ENCODE measurements at regions not wholly inside any gene's neighbourhood (a gene's known extent, or its start where the extent isn't known, plus 50 kb on each side); places are given as distances from the start of the nearest gene placed in this dataset.

- WGBS (ENCODE audit: low lambda C conversion rate): 52% methylated on average over 3 of the region's 3 CpGs
- no peaks in the 10 kb centered on the region for H4K20me1 ChIP-seq (ENCODE audit: insufficient read depth)
- no peaks in the 10 kb centered on the region for H3K9me3 ChIP-seq
- H3K79me2 ChIP-seq (ENCODE audit: insufficient read depth): no peaks in the 10 kb centered on the region
- no peaks in the 10 kb centered on the region for H3K27me3 ChIP-seq (ENCODE audit: insufficient read depth)
- TF ChIP-seq ELF1 (IDR thresholded peaks at IDR 0.05) (no peak), RAD21 (IDR thresholded peaks at IDR 0.05; ENCODE audit: low read length) (no peak), MAX (IDR thresholded peaks at IDR 0.05; ENCODE audit: low read depth) (no peak)
- CTCF ChIA-PET: no interaction called here
- no peaks in the 10 kb centered on the region for H3F3A ChIP-seq (replicated peaks; ENCODE audit: insufficient read depth)
- no peak overlapping the region for H3K4me2 ChIP-seq
- no peaks in the 10 kb centered on the region for H3K9me2 ChIP-seq
- no peak for DNase-seq
- no peaks in the 10 kb centered on the region for H3K36me3 ChIP-seq (replicated peaks in 1 of 2; ENCODE audit: control insufficient read depth in 1 of 2, insufficient read depth in 2 of 2, low read length in 1 of 2)
- H3K4me1 ChIP-seq (ENCODE audit: control insufficient read depth in 1 of 2, insufficient read depth in 2 of 2, low read depth in 1 of 2, low read length in 1 of 2): no peaks in the 10 kb centered on the region
- no peak overlapping the region for H2AFZ ChIP-seq (ENCODE audit: low read depth)
- POLR2A ChIA-PET: no interaction called here
- no peak overlapping the region for H3K4me3 ChIP-seq (ENCODE audit: low read depth in 2 of 2, low read length in 1 of 2)
- no peak overlapping the region for H3K9ac ChIP-seq
- no peak overlapping the region for H3K27ac ChIP-seq (ENCODE audit: low read depth in 2 of 2, low read length in 1 of 2)
These were observed 137.9 kb upstream of the MAMLD1 start for GRCh38 chrX:150225266-150225665.

- Histone ChIP-seq H3K4me3 (ENCODE audit: low read depth in 2 of 2, low read length in 1 of 2) (no peak overlapping the region), H2AFZ (ENCODE audit: low read depth) (no peak overlapping the region), H3K9ac (no peak overlapping the region), H3F3A (replicated peaks; ENCODE audit: insufficient read depth) (no peaks in the 10 kb centered on the region), H3K27ac (ENCODE audit: low read depth in 2 of 2, low read length in 1 of 2) (no peak overlapping the region), H4K20me1 (ENCODE audit: insufficient read depth) (no peaks in the 10 kb centered on the region), H3K79me2 (ENCODE audit: insufficient read depth) (no peaks in the 10 kb centered on the region), H3K9me3 (no peaks in the 10 kb centered on the region), H3K4me2 (no peak overlapping the region), H3K4me1 (ENCODE audit: control insufficient read depth in 1 of 2, insufficient read depth in 2 of 2, low read depth in 1 of 2, low read length in 1 of 2) (no peaks in the 10 kb centered on the region), H3K9me2 (no peaks in the 10 kb centered on the region), H3K36me3 (replicated peaks in 1 of 2; ENCODE audit: control insufficient read depth in 1 of 2, insufficient read depth in 2 of 2, low read length in 1 of 2) (no peaks in the 10 kb centered on the region), H3K27me3 (ENCODE audit: insufficient read depth) (no peaks in the 10 kb centered on the region)
- CTCF ChIA-PET: no interaction called here
- DNase-seq: no peak
- WGBS (ENCODE audit: low lambda C conversion rate): 33% methylated on average over 9 of the region's 11 CpGs
- TF ChIP-seq SMC3 (IDR thresholded peaks at IDR 0.05; ENCODE audit: low read depth, low read length) (no peak), RFX5 (IDR thresholded peaks at IDR 0.05; ENCODE audit: low read length) (no peak), USF1 (IDR thresholded peaks at IDR 0.05; ENCODE audit: borderline replicate concordance, low read depth) (no peak), CTCF (IDR thresholded peaks at IDR 0.05) (no peak)
- POLR2A ChIA-PET: no interaction called here
These were observed 137.4 kb upstream of the MAMLD1 start for GRCh38 chrX:150225756-150226155.

GRCh38 chrX:150226223-150226965 lies 136.7 kb upstream of the MAMLD1 start:
- H3K4me3 ChIP-seq (ENCODE audit: low read depth in 2 of 2, low read length in 1 of 2): no peak overlapping the region
- H3K27me3 ChIP-seq (ENCODE audit: insufficient read depth): no peaks in the 10 kb centered on the region
- no peak overlapping the region for H2AFZ ChIP-seq (ENCODE audit: low read depth)
- no peak overlapping the region for H3K9ac ChIP-seq
- no peaks in the 10 kb centered on the region for H3K9me2 ChIP-seq
- no peak for DNase-seq
- no peaks in the 10 kb centered on the region for H3K9me3 ChIP-seq
- no peak overlapping the region for H3K4me2 ChIP-seq
- H3K4me1 ChIP-seq (ENCODE audit: control insufficient read depth in 1 of 2, insufficient read depth in 2 of 2, low read depth in 1 of 2, low read length in 1 of 2): no peaks in the 10 kb centered on the region
- CTCF ChIA-PET: no interaction called here
- no peaks in the 10 kb centered on the region for H4K20me1 ChIP-seq (ENCODE audit: insufficient read depth)
- no peaks in the 10 kb centered on the region for H3K36me3 ChIP-seq (replicated peaks in 1 of 2; ENCODE audit: control insufficient read depth in 1 of 2, insufficient read depth in 2 of 2, low read length in 1 of 2)
- WGBS (ENCODE audit: low lambda C conversion rate): 35% methylated on average over 9 of the region's 9 CpGs
- POLR2A ChIA-PET: no interaction called here
- no peaks in the 10 kb centered on the region for H3F3A ChIP-seq (replicated peaks; ENCODE audit: insufficient read depth)
- H3K79me2 ChIP-seq (ENCODE audit: insufficient read depth): no peaks in the 10 kb centered on the region
- H3K27ac ChIP-seq (ENCODE audit: low read depth in 2 of 2, low read length in 1 of 2): no peak overlapping the region
- TF ChIP-seq FOXJ3 (CRISPR knock-in tag; IDR thresholded peaks at IDR 0.05) (no peak), EZH2phosphoT487 (IDR thresholded peaks at IDR 0.05; ENCODE audit: borderline replicate concordance, low read depth) (no peak), TEAD4 (IDR thresholded peaks at IDR 0.05; ENCODE audit: borderline replicate concordance, insufficient read depth) (no peak), SMC3 (IDR thresholded peaks at IDR 0.05; ENCODE audit: low read depth, low read length) (no peak), MXI1 (IDR thresholded peaks at IDR 0.05; ENCODE audit: low read depth, low read length) (no peak), CHD2 (IDR thresholded peaks at IDR 0.05; ENCODE audit: low read length, partially characterized antibody) (no peak), IRF3 (IDR thresholded peaks at IDR 0.05; ENCODE audit: low read depth, low read length) (no peak), GATA2 (CRISPR knock-in tag; IDR thresholded peaks at IDR 0.05) (no peak), RCOR1 (IDR thresholded peaks at IDR 0.05; ENCODE audit: low read length) (no peak), EP300 (IDR thresholded peaks at IDR 0.05; ENCODE audit: borderline replicate concordance in 1 of 2, low read depth in 1 of 2, low read length in 1 of 2) (no peak)
